SH-SY5Y (cell line): ENCODE measurements at regions not wholly inside any gene's neighbourhood (a gene's known extent, or its start where the extent isn't known, plus 50 kb on each side); places are given as distances from the start of the nearest gene placed in this dataset.

Source experiments
- GATA2 ChIP-seq: IDR thresholded peaks from 2 replicates; pipeline ENCODE4 v1.6.1; 2011; ENCODE audit warnings: mild to moderate bottlenecking, low read depth, low read length
- GATA3 ChIP-seq: IDR thresholded peaks from 2 replicates; pipeline ENCODE4 v1.6.1; 2011; ENCODE audit warnings: low read depth, mild to moderate bottlenecking, low read length, moderate library complexity

- TF ChIP-seq GATA3 (no peak), GATA2 (no peak)
Measured at GRCh38 chr18:47718646-47719045, 211.8 kb downstream of the SMAD2 start.

GRCh38 chr18:47717257-47717656 lies 213.2 kb downstream of the SMAD2 start:
- TF ChIP-seq GATA3 (no peak), GATA2 (no peak)

- TF ChIP-seq GATA2 (no peak), GATA3 (no peak)
Measured at GRCh38 chr18:47716632-47717185, 213.8 kb downstream of the SMAD2 start.

- no peak for TF ChIP-seq GATA3
- no peak for TF ChIP-seq GATA2
Measured at GRCh38 chr18:47710451-47710850, 220.0 kb downstream of the SMAD2 start.

GRCh38 chr18:47709556-47709955 lies 220.9 kb downstream of the SMAD2 start:
- TF ChIP-seq GATA3: no peak
- no peak for TF ChIP-seq GATA2

GRCh38 chr18:47708206-47708605 lies 222.3 kb downstream of the SMAD2 start:
- no peak for TF ChIP-seq GATA3
- TF ChIP-seq GATA2: no peak

- TF ChIP-seq GATA2: no peak
- TF ChIP-seq GATA3: no peak
Measured at GRCh38 chr18:47701134-47701533, 229.3 kb downstream of the SMAD2 start.

GRCh38 chr18:47696870-47697269 lies 233.6 kb downstream of the SMAD2 start:
- TF ChIP-seq GATA3 (no peak), GATA2 (no peak)

GRCh38 chr18:47691611-47692010 lies 238.8 kb downstream of the SMAD2 start:
- TF ChIP-seq GATA2 (no peak), GATA3 (no peak)

- TF ChIP-seq GATA3 (no peak), GATA2 (no peak)
Measured at GRCh38 chr18:47689371-47689770, 241.1 kb downstream of the SMAD2 start.

GRCh38 chr18:47686806-47687205 lies 243.7 kb downstream of the SMAD2 start:
- TF ChIP-seq GATA3 (no peak), GATA2 (no peak)

GRCh38 chr18:47683774-47684173 lies 246.7 kb downstream of the SMAD2 start:
- TF ChIP-seq GATA3 (no peak), GATA2 (no peak)

- no peak for TF ChIP-seq GATA2
- TF ChIP-seq GATA3: no peak
Measured at GRCh38 chr18:47682876-47683275, 247.6 kb downstream of the SMAD2 start.

GRCh38 chr18:47680488-47680887 lies 250.0 kb downstream of the SMAD2 start:
- TF ChIP-seq GATA2: no peak
- no peak for TF ChIP-seq GATA3

GRCh38 chr18:47679864-47680263 lies 250.6 kb downstream of the SMAD2 start:
- TF ChIP-seq GATA3: no peak
- no peak for TF ChIP-seq GATA2

GRCh38 chr18:47677952-47678351 lies 252.5 kb downstream of the SMAD2 start:
- TF ChIP-seq GATA3: no peak
- no peak for TF ChIP-seq GATA2

GRCh38 chr18:47669815-47670214 lies 260.6 kb downstream of the SMAD2 start:
- TF ChIP-seq GATA3: no peak
- TF ChIP-seq GATA2: no peak
